HL-60 (cell line): ENCODE measurements at regions not wholly inside any gene's neighbourhood (a gene's known extent, or its start where the extent isn't known, plus 50 kb on each side); places are given as distances from the start of the nearest gene placed in this dataset.

Source experiments
- DNase-seq, 2 experiments: peaks; one replicate each; pipeline ENCODE4 v3.0.0-alpha.2; 2010 to 2020; ENCODE audit warnings: low read depth in 1 of 2, low spot score in 1 of 2
- H3K27ac ChIP-seq: fragments of 250-450 bp; sonication (Bioruptor Pico); replicated peaks from 2 replicates; pipeline ENCODE4 v1.5.1; 2020; ENCODE audit warnings: mild to moderate bottlenecking, moderate library complexity
- H3K27me3 ChIP-seq: fragments of 250-450 bp; sonication (Bioruptor Pico); 2 replicates; pipeline ENCODE4 v1.5.1; 2021; ENCODE audit warnings: mild to moderate bottlenecking, moderate library complexity; ENCODE audit not compliant: insufficient read depth, poor library complexity, severe bottlenecking
- H3K4me3 ChIP-seq: replicated peaks from 2 replicates; pipeline ENCODE4 v1.5.1; 2011; ENCODE audit warnings: mild to moderate bottlenecking, control low read depth, low read length; ENCODE audit not compliant: insufficient read depth
- GABPA ChIP-seq: IDR thresholded peaks from 2 replicates; pipeline ENCODE4 v1.6.1; 2012; ENCODE audit warnings: low read depth
- POLR2AphosphoS5 ChIP-seq: IDR thresholded peaks from 2 replicates; pipeline ENCODE4 v1.6.1; 2012; ENCODE audit warnings: low read depth
- SPI1 ChIP-seq: IDR thresholded peaks from 2 replicates; pipeline ENCODE4 v1.6.1; 2012; ENCODE audit warnings: low read depth, mild to moderate bottlenecking, borderline replicate concordance
- TF ChIP-seq, protein P1 (sequence below): IDR thresholded peaks from 2 replicates; pipeline ENCODE4 v1.6.1; 2012; ENCODE audit warnings: low read depth; ENCODE audit not compliant: insufficient replicate concordance
- TF ChIP-seq, protein P2 (sequence below): IDR thresholded peaks from one replicate; pipeline ENCODE4 v1.5.1; 2011; ENCODE audit warnings: low read length, control low read depth, inconsistent platforms; ENCODE audit not compliant: insufficient read depth

DNA sequence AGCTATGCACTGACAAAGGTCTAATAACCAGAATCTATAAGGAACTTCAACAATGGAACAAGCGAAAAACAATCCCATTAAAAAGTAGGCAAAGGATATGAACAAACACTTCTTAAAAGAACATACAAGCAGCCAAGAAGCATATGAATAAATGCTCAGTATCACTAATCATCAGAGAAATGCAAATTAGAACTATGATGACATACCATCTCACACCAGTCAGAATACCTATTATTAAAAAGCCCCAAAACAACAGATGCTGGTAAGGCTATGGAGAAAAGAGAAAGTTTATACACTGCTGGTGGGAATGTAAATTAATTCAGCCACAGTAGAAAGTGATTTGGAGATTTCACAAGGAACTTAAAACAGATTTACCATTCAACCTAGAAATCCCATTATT lies 211.8 kb downstream of the EDN1 start:
- DNase-seq, result no peak
- TF ChIP-seq, protein P1, sequence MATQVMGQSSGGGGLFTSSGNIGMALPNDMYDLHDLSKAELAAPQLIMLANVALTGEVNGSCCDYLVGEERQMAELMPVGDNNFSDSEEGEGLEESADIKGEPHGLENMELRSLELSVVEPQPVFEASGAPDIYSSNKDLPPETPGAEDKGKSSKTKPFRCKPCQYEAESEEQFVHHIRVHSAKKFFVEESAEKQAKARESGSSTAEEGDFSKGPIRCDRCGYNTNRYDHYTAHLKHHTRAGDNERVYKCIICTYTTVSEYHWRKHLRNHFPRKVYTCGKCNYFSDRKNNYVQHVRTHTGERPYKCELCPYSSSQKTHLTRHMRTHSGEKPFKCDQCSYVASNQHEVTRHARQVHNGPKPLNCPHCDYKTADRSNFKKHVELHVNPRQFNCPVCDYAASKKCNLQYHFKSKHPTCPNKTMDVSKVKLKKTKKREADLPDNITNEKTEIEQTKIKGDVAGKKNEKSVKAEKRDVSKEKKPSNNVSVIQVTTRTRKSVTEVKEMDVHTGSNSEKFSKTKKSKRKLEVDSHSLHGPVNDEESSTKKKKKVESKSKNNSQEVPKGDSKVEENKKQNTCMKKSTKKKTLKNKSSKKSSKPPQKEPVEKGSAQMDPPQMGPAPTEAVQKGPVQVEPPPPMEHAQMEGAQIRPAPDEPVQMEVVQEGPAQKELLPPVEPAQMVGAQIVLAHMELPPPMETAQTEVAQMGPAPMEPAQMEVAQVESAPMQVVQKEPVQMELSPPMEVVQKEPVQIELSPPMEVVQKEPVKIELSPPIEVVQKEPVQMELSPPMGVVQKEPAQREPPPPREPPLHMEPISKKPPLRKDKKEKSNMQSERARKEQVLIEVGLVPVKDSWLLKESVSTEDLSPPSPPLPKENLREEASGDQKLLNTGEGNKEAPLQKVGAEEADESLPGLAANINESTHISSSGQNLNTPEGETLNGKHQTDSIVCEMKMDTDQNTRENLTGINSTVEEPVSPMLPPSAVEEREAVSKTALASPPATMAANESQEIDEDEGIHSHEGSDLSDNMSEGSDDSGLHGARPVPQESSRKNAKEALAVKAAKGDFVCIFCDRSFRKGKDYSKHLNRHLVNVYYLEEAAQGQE, result no peak
- no peak for TF ChIP-seq POLR2AphosphoS5
- TF ChIP-seq GABPA, result no peak
- TF ChIP-seq SPI1, result no peak
- TF ChIP-seq, protein P2, sequence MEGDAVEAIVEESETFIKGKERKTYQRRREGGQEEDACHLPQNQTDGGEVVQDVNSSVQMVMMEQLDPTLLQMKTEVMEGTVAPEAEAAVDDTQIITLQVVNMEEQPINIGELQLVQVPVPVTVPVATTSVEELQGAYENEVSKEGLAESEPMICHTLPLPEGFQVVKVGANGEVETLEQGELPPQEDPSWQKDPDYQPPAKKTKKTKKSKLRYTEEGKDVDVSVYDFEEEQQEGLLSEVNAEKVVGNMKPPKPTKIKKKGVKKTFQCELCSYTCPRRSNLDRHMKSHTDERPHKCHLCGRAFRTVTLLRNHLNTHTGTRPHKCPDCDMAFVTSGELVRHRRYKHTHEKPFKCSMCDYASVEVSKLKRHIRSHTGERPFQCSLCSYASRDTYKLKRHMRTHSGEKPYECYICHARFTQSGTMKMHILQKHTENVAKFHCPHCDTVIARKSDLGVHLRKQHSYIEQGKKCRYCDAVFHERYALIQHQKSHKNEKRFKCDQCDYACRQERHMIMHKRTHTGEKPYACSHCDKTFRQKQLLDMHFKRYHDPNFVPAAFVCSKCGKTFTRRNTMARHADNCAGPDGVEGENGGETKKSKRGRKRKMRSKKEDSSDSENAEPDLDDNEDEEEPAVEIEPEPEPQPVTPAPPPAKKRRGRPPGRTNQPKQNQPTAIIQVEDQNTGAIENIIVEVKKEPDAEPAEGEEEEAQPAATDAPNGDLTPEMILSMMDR, result no peak
- no peak overlapping the region for H3K27ac ChIP-seq
- H3K4me3 ChIP-seq, result no peak overlapping the region
- H3K27me3 ChIP-seq, result peaks cover 2% of the 10 kb centered on the region

DNA sequence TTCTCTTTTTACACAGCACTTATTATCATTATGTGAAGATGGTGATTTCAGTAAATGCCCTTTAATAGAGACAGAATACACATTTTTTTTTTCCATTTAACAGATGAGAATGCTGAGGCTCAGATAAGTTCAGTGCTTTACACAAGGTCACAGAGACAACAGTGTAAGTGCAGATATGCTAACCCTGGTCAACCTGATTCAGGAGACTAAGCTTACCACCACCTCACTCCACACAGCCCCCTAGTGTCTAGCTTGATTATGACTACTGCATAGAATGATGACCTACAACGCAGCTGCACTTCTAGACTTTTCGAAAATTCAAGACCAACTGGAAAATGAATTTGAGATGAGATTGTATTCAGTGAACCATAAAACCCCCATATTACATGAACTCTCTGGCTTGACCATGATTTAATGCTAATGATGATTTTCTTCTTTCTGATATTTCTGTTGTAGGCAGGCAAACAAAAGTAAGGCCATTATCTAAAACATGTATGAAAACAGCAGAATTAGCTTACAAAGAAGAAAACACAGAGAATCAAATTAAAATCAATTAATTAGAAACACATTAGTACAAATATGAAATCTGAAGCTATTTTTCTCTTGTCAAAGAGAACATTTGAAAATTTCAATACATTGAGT lies 212.1 kb upstream of the PHACTR1 start:
- TF ChIP-seq POLR2AphosphoS5, result no peak
- TF ChIP-seq, protein P2, result peak; percentile 60
- Histone ChIP-seq H3K27ac (no peak overlapping the region), H3K4me3 (no peak overlapping the region), H3K27me3 (peaks cover 2% of the 10 kb centered on the region)
- peak; percentile 10 to 12 for DNase-seq

DNA sequence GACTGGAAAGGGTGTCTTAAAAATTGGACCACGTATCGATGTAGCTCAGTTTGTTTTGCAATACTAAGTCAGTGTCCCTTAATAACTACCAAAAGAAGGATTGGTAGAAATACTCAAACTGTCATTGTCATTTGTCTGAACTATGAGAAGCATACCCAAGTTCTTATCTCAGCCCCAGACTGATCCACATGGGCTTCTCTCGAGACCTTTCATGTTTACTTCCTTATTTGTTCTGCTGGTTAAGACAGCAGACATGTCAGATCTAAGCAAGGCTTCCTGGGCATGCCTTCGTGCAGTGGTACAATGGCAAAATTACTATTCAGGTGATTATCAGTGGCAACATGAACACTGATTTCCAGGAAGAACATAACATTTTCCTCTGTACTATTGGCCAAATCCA lies 211.1 kb upstream of the PHACTR1 start:
- Histone ChIP-seq H3K4me3 (no peak overlapping the region), H3K27me3 (no peaks in the 10 kb centered on the region), H3K27ac (no peak overlapping the region)
- TF ChIP-seq, protein P2, result no peak
- TF ChIP-seq GABPA (no peak), SPI1 (no peak), POLR2AphosphoS5 (no peak)
- TF ChIP-seq, protein P1, result no peak
- no peak for DNase-seq

DNA sequence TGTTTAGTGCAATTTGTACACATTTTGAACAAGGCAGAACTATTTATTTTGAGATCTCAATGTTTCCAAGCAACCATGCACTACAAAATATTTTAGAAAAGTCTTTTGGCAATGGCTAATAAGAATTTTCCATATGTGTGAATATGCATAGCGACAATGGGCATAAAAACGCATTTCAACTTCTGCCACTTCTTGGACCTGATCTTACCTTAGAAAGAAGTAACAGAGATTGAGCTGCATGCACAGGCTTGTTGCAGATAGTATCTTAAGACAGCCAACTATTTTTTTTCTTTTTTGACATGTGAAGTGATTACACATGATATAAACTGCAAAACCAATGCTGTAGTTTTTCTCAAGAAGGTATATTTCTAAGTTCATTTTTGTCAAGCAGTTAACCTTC lies 210.4 kb upstream of the PHACTR1 start:
- no peak for DNase-seq
- Histone ChIP-seq H3K27ac (no peak overlapping the region), H3K27me3 (no peaks in the 10 kb centered on the region), H3K4me3 (no peak overlapping the region)
- TF ChIP-seq, protein P1, result no peak
- no peak for TF ChIP-seq SPI1
- TF ChIP-seq GABPA, result no peak
- no peak for TF ChIP-seq POLR2AphosphoS5
- TF ChIP-seq, protein P2, result no peak
